ENCODE measurements at regions not wholly inside any gene's neighbourhood (a gene's known extent, or its start where the extent isn't known, plus 50 kb on each side); places are given as distances from the start of the nearest gene placed in this dataset.
"Not testable (repeated sequence)": the region's sequence is repeated elsewhere in the genome, so short reads cannot be mapped to it uniquely, and the experiment has no call there.

- DNase-seq = peak; percentile 52 to 62
- Mint-ChIP-seq H3K4me3 (peak overlapping the region; percentile 72 to 91), H3K36me3 (ENCODE audit: insufficient read depth in 2 of 2) (peaks cover 0 to 1% of the 10 kb centered on the region in 2 donors), H3K27me3 (ENCODE audit: low read depth) (no peaks in the 10 kb centered on the region), H3K27ac (peak overlapping the region; percentile 93), H3K9me3 (no peaks in the 10 kb centered on the region), H3K4me1 (ENCODE audit: low read depth) (peaks cover 85% of the 10 kb centered on the region)
- ATAC-seq (replicated peaks in 1 of 2) = peak; percentile 95 to 96
Measured at GRCh38 chr10:8402576-8402975, 348.1 kb downstream of the GATA3 start.

GRCh38 chr10:8403711-8404371 lies 349.4 kb downstream of the GATA3 start:
- Mint-ChIP-seq H3K27me3 (ENCODE audit: low read depth) (no peaks in the 10 kb centered on the region), H3K9me3 (no peaks in the 10 kb centered on the region), H3K27ac (peak overlapping the region; percentile 97), H3K4me3 (peak overlapping the region; percentile 72 to 91), H3K36me3 (ENCODE audit: insufficient read depth in 2 of 2) (peaks cover 0 to 1% of the 10 kb centered on the region in 2 donors), H3K4me1 (ENCODE audit: low read depth) (peaks cover 77% of the 10 kb centered on the region)
- DNase-seq (peak in 1 of 2 donors; percentile 15), ATAC-seq (replicated peaks in 1 of 2) (no peak)

- peak overlapping the region; percentile 97 for H3K27ac Mint-ChIP-seq
- no peaks in the 10 kb centered on the region for H3K9me3 Mint-ChIP-seq
Measured at GRCh38 chr10:8404721-8405120, 350.2 kb downstream of the GATA3 start.

GRCh38 chr10:8405596-8405995 lies 351.1 kb downstream of the GATA3 start:
- Mint-ChIP-seq H3K27ac (peak overlapping the region; percentile 97), H3K9me3 (no peaks in the 10 kb centered on the region), H3K36me3 (ENCODE audit: insufficient read depth in 2 of 2) (peaks cover 0 to 1% of the 10 kb centered on the region in 2 donors), H3K4me3 (no peak overlapping the region), H3K4me1 (ENCODE audit: low read depth) (peaks cover 67% of the 10 kb centered on the region), H3K27me3 (ENCODE audit: low read depth) (no peaks in the 10 kb centered on the region)
- ATAC-seq (replicated peaks in 1 of 2) (no peak), DNase-seq (no peak)

More at GRCh38 chr10:8404721-8405120, 350.2 kb downstream of the GATA3 start:
- Mint-ChIP-seq H3K4me3 (peak overlapping the region; percentile 72 to 91), H3K36me3 (ENCODE audit: insufficient read depth in 2 of 2) (peaks cover 0 to 1% of the 10 kb centered on the region in 2 donors), H3K27me3 (ENCODE audit: low read depth) (no peaks in the 10 kb centered on the region), H3K4me1 (ENCODE audit: low read depth) (peaks cover 71% of the 10 kb centered on the region)
- DNase-seq = peak; percentile 37 to 46
- ATAC-seq (replicated peaks in 1 of 2) = peak; percentile 20 to 42

- no peak overlapping the region for H3K4me3 Mint-ChIP-seq
- DNase-seq (no peak), ATAC-seq (replicated peaks in 1 of 2) (no peak)
- H3K27ac Mint-ChIP-seq = no peak overlapping the region
- H3K4me1 Mint-ChIP-seq (ENCODE audit: low read depth) = peaks cover 61% of the 10 kb centered on the region
- no peaks in the 10 kb centered on the region for H3K27me3 Mint-ChIP-seq (ENCODE audit: low read depth)
- peaks cover 0 to 1% of the 10 kb centered on the region in 2 donors for H3K36me3 Mint-ChIP-seq (ENCODE audit: insufficient read depth in 2 of 2)
- H3K9me3 Mint-ChIP-seq = no peaks in the 10 kb centered on the region
Measured at GRCh38 chr10:8407501-8408021, 353.1 kb downstream of the GATA3 start.

- ATAC-seq (replicated peaks in 1 of 2) = no peak
- no peak for DNase-seq
- Mint-ChIP-seq H3K9me3 (peaks cover 2% of the 10 kb centered on the region in 2 donors), H3K4me1 (ENCODE audit: low read depth) (peaks cover 38% of the 10 kb centered on the region), H3K4me3 (no peak overlapping the region), H3K36me3 (ENCODE audit: insufficient read depth in 2 of 2) (peaks cover 0 to 2% of the 10 kb centered on the region in 2 donors), H3K27me3 (ENCODE audit: low read depth) (no peaks in the 10 kb centered on the region), H3K27ac (no peak overlapping the region)
Measured at GRCh38 chr10:8410506-8410905, 356.0 kb downstream of the GATA3 start.

GRCh38 chr10:8412541-8412940 lies 358.1 kb downstream of the GATA3 start:
- ATAC-seq (replicated peaks in 1 of 2) (no peak), DNase-seq (no peak)
- Mint-ChIP-seq H3K27me3 (ENCODE audit: low read depth) (no peaks in the 10 kb centered on the region), H3K9me3 (peaks cover 2 to 4% of the 10 kb centered on the region in 2 donors), H3K4me3 (no peak overlapping the region), H3K4me1 (ENCODE audit: low read depth) (peaks cover 40% of the 10 kb centered on the region), H3K36me3 (ENCODE audit: insufficient read depth in 2 of 2) (peaks cover 0 to 2% of the 10 kb centered on the region in 2 donors), H3K27ac (no peak overlapping the region)

- not testable (repeated sequence) for H3K27ac Mint-ChIP-seq; ATAC-seq (replicated peaks in 1 of 2); H3K27me3 Mint-ChIP-seq (ENCODE audit: low read depth); H3K36me3 Mint-ChIP-seq (ENCODE audit: insufficient read depth in 2 of 2); H3K4me3 Mint-ChIP-seq; DNase-seq; H3K9me3 Mint-ChIP-seq
- H3K4me1 Mint-ChIP-seq (ENCODE audit: low read depth) = peaks cover 57% of the 10 kb centered on the region
Measured at GRCh38 chr10:8415029-8415428, 360.5 kb downstream of the GATA3 start.

GRCh38 chr10:8416192-8416701 lies 361.8 kb downstream of the GATA3 start:
- peak; percentile 89 to 93 for ATAC-seq (replicated peaks in 1 of 2)
- peak overlapping the region; percentile 91 for H3K27ac Mint-ChIP-seq
- peak overlapping the region; percentile 62 to 75 for H3K4me3 Mint-ChIP-seq
- H3K4me1 Mint-ChIP-seq (ENCODE audit: low read depth) = peaks cover 53% of the 10 kb centered on the region
- peaks cover 2 to 4% of the 10 kb centered on the region in 2 donors for H3K9me3 Mint-ChIP-seq
- H3K36me3 Mint-ChIP-seq (ENCODE audit: insufficient read depth in 2 of 2) = peaks cover 0 to 2% of the 10 kb centered on the region in 2 donors
- no peaks in the 10 kb centered on the region for H3K27me3 Mint-ChIP-seq (ENCODE audit: low read depth)
- peak; percentile 46 to 59 for DNase-seq

- peak; percentile 25 to 64 for DNase-seq
- H3K4me3 Mint-ChIP-seq = peak overlapping the region; percentile 62 to 75
- ATAC-seq (replicated peaks in 1 of 2) = no peak
- H3K4me1 Mint-ChIP-seq (ENCODE audit: low read depth) = peaks cover 52% of the 10 kb centered on the region
- no peaks in the 10 kb centered on the region for H3K27me3 Mint-ChIP-seq (ENCODE audit: low read depth)
- peaks cover 2 to 4% of the 10 kb centered on the region in 2 donors for H3K9me3 Mint-ChIP-seq
- H3K36me3 Mint-ChIP-seq (ENCODE audit: insufficient read depth in 2 of 2) = peaks cover 0 to 2% of the 10 kb centered on the region in 2 donors
- peak overlapping the region; percentile 91 for H3K27ac Mint-ChIP-seq
Measured at GRCh38 chr10:8416760-8417159, 362.3 kb downstream of the GATA3 start.

GRCh38 chr10:8417631-8418030 lies 363.1 kb downstream of the GATA3 start:
- H3K9me3 Mint-ChIP-seq = peaks cover 2 to 4% of the 10 kb centered on the region in 2 donors
- ATAC-seq (replicated peaks in 1 of 2) (no peak), DNase-seq (no peak)
- H3K27me3 Mint-ChIP-seq (ENCODE audit: low read depth) = no peaks in the 10 kb centered on the region
- H3K4me3 Mint-ChIP-seq = no peak overlapping the region
- H3K4me1 Mint-ChIP-seq (ENCODE audit: low read depth) = peaks cover 50% of the 10 kb centered on the region
- H3K27ac Mint-ChIP-seq = no peak overlapping the region
- H3K36me3 Mint-ChIP-seq (ENCODE audit: insufficient read depth in 2 of 2) = peaks cover 0 to 2% of the 10 kb centered on the region in 2 donors

- Mint-ChIP-seq H3K36me3 (ENCODE audit: insufficient read depth in 2 of 2) (peaks cover 0 to 2% of the 10 kb centered on the region in 2 donors), H3K4me3 (no peak overlapping the region), H3K4me1 (ENCODE audit: low read depth) (peaks cover 50% of the 10 kb centered on the region), H3K27ac (no peak overlapping the region), H3K9me3 (peaks cover 2 to 4% of the 10 kb centered on the region in 2 donors), H3K27me3 (ENCODE audit: low read depth) (no peaks in the 10 kb centered on the region)
- ATAC-seq (replicated peaks in 1 of 2) = no peak
- no peak for DNase-seq
Measured at GRCh38 chr10:8418631-8419030, 364.1 kb downstream of the GATA3 start.

GRCh38 chr10:8420182-8420581 lies 365.7 kb downstream of the GATA3 start:
- Mint-ChIP-seq H3K36me3 (ENCODE audit: insufficient read depth in 2 of 2) (no peaks in the 10 kb centered on the region), H3K4me1 (ENCODE audit: low read depth) (peaks cover 55% of the 10 kb centered on the region)

More at GRCh38 chr10:8420182-8420581, 365.7 kb downstream of the GATA3 start:
- DNase-seq (no peak), ATAC-seq (replicated peaks in 1 of 2) (no peak)
- Mint-ChIP-seq H3K4me3 (no peak overlapping the region), H3K27ac (no peak overlapping the region), H3K9me3 (peaks cover 0 to 4% of the 10 kb centered on the region in 2 donors), H3K27me3 (ENCODE audit: low read depth) (no peaks in the 10 kb centered on the region)

All from activated T-cell treated with anti-CD3 and anti-CD28 coated beads, Interleukin-2, amount 50 U/mL, for 72 hours (primary cell).